Astrocyte (in vitro differentiated cells and primary cell): ENCODE measurements at regions not wholly inside any gene's neighbourhood (a gene's known extent, or its start where the extent isn't known, plus 50 kb on each side); places are given as distances from the start of the nearest gene placed in this dataset.

Experiments used
- CTCF ChIP-seq: IDR thresholded peaks from 2 replicates; pipeline ENCODE4 v1.5.1; 2011; ENCODE audit warnings: low read depth, mild to moderate bottlenecking, inconsistent platforms, low read length, moderate library complexity; ENCODE audit not compliant: insufficient read depth
- EZH2 ChIP-seq: IDR thresholded peaks from 2 replicates; pipeline ENCODE4 v1.6.1; 2012; ENCODE audit warnings: mild to moderate bottlenecking, low read length, inconsistent platforms; ENCODE audit not compliant: insufficient read depth

- TF ChIP-seq CTCF = no peak
- TF ChIP-seq EZH2 = no peak
These were observed 369.6 kb downstream of the TCERG1L start for GRCh38 chr10:130941886-130942285.
